DND-41 (cell line): ENCODE measurements at regions not wholly inside any gene's neighbourhood (a gene's known extent, or its start where the extent isn't known, plus 50 kb on each side); places are given as distances from the start of the nearest gene placed in this dataset.
A peak's percentile ranks its signal among the peaks of the same experiment; 100 is the strongest.

Source experiments
- ATAC-seq: fragments of 200-7000 bp; cut with Tn5 transposase; 3 replicates; pipeline ENCODE4 v1.9.1; 2021; ENCODE audit warnings: low read depth; ENCODE audit not compliant: insufficient read depth
- DNase-seq: peaks from one replicate; pipeline ENCODE4 v3.0.0-alpha.2; 2020
- H2AFZ ChIP-seq: 2 replicates; pipeline ENCODE4 v1.6.0; 2012; ENCODE audit warnings: low read depth, low read length
- H3K27ac ChIP-seq: 2 replicates; pipeline ENCODE4 v1.5.1; 2012; ENCODE audit warnings: low read length, inconsistent platforms
- H3K27me3 ChIP-seq: fragments of 200-600 bp; sonication (generic); 2 replicates; pipeline ENCODE4 v1.6.0; 2012; ENCODE audit warnings: low read length, mild to moderate bottlenecking, inconsistent platforms; ENCODE audit not compliant: insufficient read depth, poor library complexity
- H3K36me3 ChIP-seq: 2 replicates; pipeline ENCODE4 v1.5.1; 2012; ENCODE audit warnings: low read length, inconsistent platforms; ENCODE audit not compliant: insufficient read depth
- H3K4me1 ChIP-seq: 2 replicates; pipeline ENCODE4 v1.5.1; 2012; ENCODE audit warnings: mild to moderate bottlenecking, low read length; ENCODE audit not compliant: insufficient read depth
- H3K4me2 ChIP-seq: 2 replicates; pipeline ENCODE4 v1.6.0; 2012; ENCODE audit warnings: mild to moderate bottlenecking, moderate library complexity, low read length, inconsistent platforms; ENCODE audit not compliant: insufficient read depth
- H3K4me3 ChIP-seq, 2 experiments: fragments of 200-600 bp in 1 of 2; shearing (Covaris generic) in 1 of 2; 2 replicates each; pipeline ENCODE4 v1.5.1; 2012 to 2016; ENCODE audit warnings: inconsistent platforms in 2 of 2, low read length in 2 of 2, mild to moderate bottlenecking in 2 of 2, low read depth in 1 of 2, moderate library complexity in 1 of 2
- H3K79me2 ChIP-seq: 2 replicates; pipeline ENCODE4 v1.6.0; 2012; ENCODE audit warnings: low read length, inconsistent platforms; ENCODE audit not compliant: insufficient read depth
- H3K9ac ChIP-seq: 2 replicates; pipeline ENCODE4 v1.6.0; 2012; ENCODE audit warnings: low read depth, mild to moderate bottlenecking, inconsistent platforms, low read length, moderate library complexity
- H3K9me3 ChIP-seq: 2 replicates; pipeline ENCODE4 v1.5.1; 2012; ENCODE audit warnings: low read length, moderate library complexity, mild to moderate bottlenecking, inconsistent platforms; ENCODE audit not compliant: insufficient read depth, severe bottlenecking
- H4K20me1 ChIP-seq: 2 replicates; pipeline ENCODE4 v1.6.0; 2012; ENCODE audit warnings: low read length; ENCODE audit not compliant: insufficient read depth
- CTCF ChIP-seq: IDR thresholded peaks from 2 replicates; pipeline ENCODE4 v1.5.1; 2012; ENCODE audit warnings: borderline replicate concordance, low read length, moderate library complexity, mild to moderate bottlenecking; ENCODE audit not compliant: poor library complexity, severe bottlenecking; ENCODE audit errors: extremely low read depth
- EZH2 ChIP-seq: IDR thresholded peaks from 3 replicates; pipeline ENCODE4 v1.6.1; 2012; ENCODE audit warnings: borderline replicate concordance, low read depth, mild to moderate bottlenecking, moderate library complexity, low read length, inconsistent platforms; ENCODE audit not compliant: severe bottlenecking

DNA sequence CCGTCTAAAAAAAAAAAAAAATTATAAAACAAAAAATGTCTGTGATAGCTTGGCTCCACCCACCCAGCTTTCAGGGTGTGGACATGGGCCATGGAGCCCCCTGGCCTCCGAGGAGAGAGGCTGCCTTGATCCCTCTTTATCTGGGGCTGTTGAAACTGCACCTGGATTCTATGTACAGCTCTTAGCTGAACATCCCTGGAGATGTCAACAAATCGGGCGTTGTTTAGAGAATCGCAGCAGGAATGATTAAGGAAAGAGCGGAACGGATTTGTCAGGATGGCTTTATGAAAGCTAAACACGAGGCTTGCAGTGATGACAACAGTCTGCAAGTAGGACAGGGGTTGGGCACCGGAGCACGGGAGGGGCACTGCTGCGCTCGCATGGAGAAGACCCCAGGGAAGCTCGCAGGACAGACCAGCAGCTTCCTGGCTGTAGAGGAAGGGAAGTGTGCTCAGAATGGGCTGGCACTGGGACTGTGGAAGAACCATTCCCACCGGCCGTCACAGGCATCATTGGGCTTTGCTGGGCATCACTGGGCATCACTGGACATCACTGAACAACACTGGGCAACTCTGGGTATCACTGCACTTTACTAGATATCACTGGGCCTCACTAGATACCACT is 195.8 kb upstream of the FOXF1 start:
- Histone ChIP-seq H4K20me1 (no peaks in the 10 kb centered on the region), H3K4me2 (no peak overlapping the region), H3K4me1 (no peaks in the 10 kb centered on the region), H3K9ac (no peak overlapping the region), H3K27ac (no peak overlapping the region), H3K9me3 (no peaks in the 10 kb centered on the region), H3K27me3 (peaks cover 4% of the 10 kb centered on the region), H2AFZ (no peak overlapping the region), H3K79me2 (no peaks in the 10 kb centered on the region), H3K36me3 (no peaks in the 10 kb centered on the region), H3K4me3 (no peak overlapping the region)
- DNase-seq (no peak), ATAC-seq (no peak)
- no peak for TF ChIP-seq EZH2
- no peak for TF ChIP-seq CTCF

- Histone ChIP-seq H3K4me2 (no peak overlapping the region), H3K27ac (no peak overlapping the region), H3K36me3 (no peaks in the 10 kb centered on the region), H3K9ac (no peak overlapping the region), H3K4me3 (no peak overlapping the region), H4K20me1 (no peaks in the 10 kb centered on the region), H3K4me1 (no peaks in the 10 kb centered on the region), H3K27me3 (no peaks in the 10 kb centered on the region), H2AFZ (no peak overlapping the region), H3K9me3 (no peaks in the 10 kb centered on the region), H3K79me2 (no peaks in the 10 kb centered on the region)
- TF ChIP-seq EZH2 (no peak), CTCF (no peak)
- ATAC-seq = no peak
- DNase-seq = no peak
Observed at GRCh38 chr16:86316967-86317812, 193.1 kb upstream of the FOXF1 start.

GRCh38 chr16:86317813-86318650 is 192.3 kb upstream of the FOXF1 start:
- H3K4me3 ChIP-seq = no peak overlapping the region
- peaks cover 2% of the 10 kb centered on the region for H3K27me3 ChIP-seq
- ATAC-seq (peak; percentile 74), DNase-seq (no peak)
- no peaks in the 10 kb centered on the region for H3K79me2 ChIP-seq
- H3K36me3 ChIP-seq = no peaks in the 10 kb centered on the region
- no peak overlapping the region for H3K27ac ChIP-seq
- H4K20me1 ChIP-seq = no peaks in the 10 kb centered on the region
- TF ChIP-seq EZH2 (no peak), CTCF (no peak)
- H3K4me1 ChIP-seq = no peaks in the 10 kb centered on the region
- H3K9ac ChIP-seq = no peak overlapping the region
- no peak overlapping the region for H2AFZ ChIP-seq
- H3K4me2 ChIP-seq = no peak overlapping the region
- no peaks in the 10 kb centered on the region for H3K9me3 ChIP-seq
